ENCODE measurements at regions not wholly inside any gene's neighbourhood (a gene's known extent, or its start where the extent isn't known, plus 50 kb on each side); places are given as distances from the start of the nearest gene placed in this dataset.

DNA sequence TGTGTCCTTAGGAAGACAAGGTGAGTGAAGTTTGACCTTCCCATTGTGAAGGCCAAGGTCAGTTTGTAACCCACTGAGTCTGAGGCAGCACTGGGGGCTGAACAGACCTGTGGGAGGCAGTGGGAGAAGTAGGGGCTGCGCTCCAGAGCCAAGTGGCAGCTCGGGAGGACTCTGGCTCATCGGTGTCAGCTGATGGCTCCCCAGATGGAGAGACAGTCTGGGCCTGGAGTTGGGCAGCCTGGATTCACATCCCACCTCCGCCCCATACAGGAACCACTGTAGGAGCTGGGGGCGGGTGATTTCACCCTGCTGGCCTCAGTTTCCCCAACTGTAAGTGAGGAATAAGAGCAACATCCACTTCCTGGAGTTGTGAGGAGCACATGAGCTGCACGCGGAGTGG, 128.4 kb downstream of the FOXL1 start:
- H3K9me3 Mint-ChIP-seq: peaks cover 6% of the 10 kb centered on the region
- Histone ChIP-seq H3K4me3 (ENCODE audit: low read length) (no peak overlapping the region), H3K9me3 (ENCODE audit: control insufficient read depth, low read length) (no peaks in the 10 kb centered on the region), H3K4me1 (ENCODE audit: control insufficient read depth, insufficient read depth, low read length) (no peaks in the 10 kb centered on the region), H3K27me3 (ENCODE audit: control insufficient read depth, insufficient read depth, low read length, poor library complexity, severe bottlenecking) (no peaks in the 10 kb centered on the region), H3K36me3 (ENCODE audit: control insufficient read depth, insufficient read depth, low read length) (no peaks in the 10 kb centered on the region), H3K27ac (ENCODE audit: low read depth, low read length) (no peak overlapping the region), H3K9ac (ENCODE audit: extremely low read depth, low read length, poor library complexity, severe bottlenecking) (no peak overlapping the region)
- DNase-seq: no peak
- peaks cover 13% of the 10 kb centered on the region for H3K4me1 Mint-ChIP-seq
- H3K4me3 Mint-ChIP-seq: no peak overlapping the region
- WGBS, 2 experiments (ENCODE audit: insufficient coverage in 1 of 2, insufficient read length in 1 of 2): 95 to 100% methylated on average over 5 to 7 of the region's 7 CpGs
- no peaks in the 10 kb centered on the region for H3K36me3 Mint-ChIP-seq (ENCODE audit: low read depth)
- H3K27ac Mint-ChIP-seq: no peak overlapping the region
- peaks cover 12% of the 10 kb centered on the region for H3K27me3 Mint-ChIP-seq (ENCODE audit: insufficient read depth)
- TF ChIP-seq, protein P1, sequence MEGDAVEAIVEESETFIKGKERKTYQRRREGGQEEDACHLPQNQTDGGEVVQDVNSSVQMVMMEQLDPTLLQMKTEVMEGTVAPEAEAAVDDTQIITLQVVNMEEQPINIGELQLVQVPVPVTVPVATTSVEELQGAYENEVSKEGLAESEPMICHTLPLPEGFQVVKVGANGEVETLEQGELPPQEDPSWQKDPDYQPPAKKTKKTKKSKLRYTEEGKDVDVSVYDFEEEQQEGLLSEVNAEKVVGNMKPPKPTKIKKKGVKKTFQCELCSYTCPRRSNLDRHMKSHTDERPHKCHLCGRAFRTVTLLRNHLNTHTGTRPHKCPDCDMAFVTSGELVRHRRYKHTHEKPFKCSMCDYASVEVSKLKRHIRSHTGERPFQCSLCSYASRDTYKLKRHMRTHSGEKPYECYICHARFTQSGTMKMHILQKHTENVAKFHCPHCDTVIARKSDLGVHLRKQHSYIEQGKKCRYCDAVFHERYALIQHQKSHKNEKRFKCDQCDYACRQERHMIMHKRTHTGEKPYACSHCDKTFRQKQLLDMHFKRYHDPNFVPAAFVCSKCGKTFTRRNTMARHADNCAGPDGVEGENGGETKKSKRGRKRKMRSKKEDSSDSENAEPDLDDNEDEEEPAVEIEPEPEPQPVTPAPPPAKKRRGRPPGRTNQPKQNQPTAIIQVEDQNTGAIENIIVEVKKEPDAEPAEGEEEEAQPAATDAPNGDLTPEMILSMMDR (conservative IDR thresholded peaks at IDR 0.05): no peak

DNA sequence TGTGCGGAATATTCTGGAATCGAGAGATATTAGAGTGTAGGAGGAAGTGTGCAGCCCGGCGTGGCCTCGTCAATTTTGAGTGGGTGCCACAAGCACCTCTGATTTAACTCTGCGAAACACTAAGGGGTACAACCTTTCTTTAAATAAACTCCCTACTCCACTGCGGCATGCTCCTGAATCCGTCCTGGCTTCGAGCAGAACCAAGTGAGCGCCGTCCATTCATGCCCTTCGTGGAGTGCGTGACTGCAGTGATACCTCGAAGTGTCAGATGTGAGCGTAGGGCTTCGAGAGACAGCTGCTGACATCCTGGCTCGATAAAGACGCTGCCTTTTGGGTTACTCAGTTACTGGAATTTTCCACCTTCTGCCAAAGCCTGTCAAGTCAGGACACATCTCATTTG, 128.8 kb downstream of the FOXL1 start:
- H3K27me3 Mint-ChIP-seq (ENCODE audit: insufficient read depth): peaks cover 12% of the 10 kb centered on the region
- peaks cover 13% of the 10 kb centered on the region for H3K4me1 Mint-ChIP-seq
- peaks cover 6% of the 10 kb centered on the region for H3K9me3 Mint-ChIP-seq
- H3K36me3 Mint-ChIP-seq (ENCODE audit: low read depth): no peaks in the 10 kb centered on the region
- H3K4me3 Mint-ChIP-seq: no peak overlapping the region
- TF ChIP-seq, protein P1 (conservative IDR thresholded peaks at IDR 0.05): no peak
- Histone ChIP-seq H3K9ac (ENCODE audit: extremely low read depth, low read length, poor library complexity, severe bottlenecking) (no peak overlapping the region), H3K36me3 (ENCODE audit: control insufficient read depth, insufficient read depth, low read length) (no peaks in the 10 kb centered on the region), H3K27ac (ENCODE audit: low read depth, low read length) (no peak overlapping the region), H3K27me3 (ENCODE audit: control insufficient read depth, insufficient read depth, low read length, poor library complexity, severe bottlenecking) (no peaks in the 10 kb centered on the region), H3K4me1 (ENCODE audit: control insufficient read depth, insufficient read depth, low read length) (no peaks in the 10 kb centered on the region), H3K9me3 (ENCODE audit: control insufficient read depth, low read length) (no peaks in the 10 kb centered on the region), H3K4me3 (ENCODE audit: low read length) (no peak overlapping the region)
- H3K27ac Mint-ChIP-seq: no peak overlapping the region
- WGBS, 2 experiments (ENCODE audit: insufficient coverage in 1 of 2, insufficient read length in 1 of 2): 96 to 97% methylated on average over 18 of the region's 18 CpGs
- no peak for DNase-seq

- Mint-ChIP-seq H3K27me3 (ENCODE audit: insufficient read depth) (peaks cover 12% of the 10 kb centered on the region), H3K4me3 (no peak overlapping the region), H3K27ac (no peak overlapping the region), H3K36me3 (ENCODE audit: low read depth) (no peaks in the 10 kb centered on the region), H3K9me3 (peaks cover 6% of the 10 kb centered on the region), H3K4me1 (peaks cover 13% of the 10 kb centered on the region)
- DNase-seq: no peak
- H3K27ac ChIP-seq (ENCODE audit: low read depth, low read length): no peak overlapping the region
- no peaks in the 10 kb centered on the region for H3K9me3 ChIP-seq (ENCODE audit: control insufficient read depth, low read length)
- no peaks in the 10 kb centered on the region for H3K36me3 ChIP-seq (ENCODE audit: control insufficient read depth, insufficient read depth, low read length)
- H3K27me3 ChIP-seq (ENCODE audit: control insufficient read depth, insufficient read depth, low read length, poor library complexity, severe bottlenecking): no peaks in the 10 kb centered on the region
- TF ChIP-seq, protein P1 (conservative IDR thresholded peaks at IDR 0.05): no peak
- H3K4me3 ChIP-seq (ENCODE audit: low read length): no peak overlapping the region
- no peak overlapping the region for H3K9ac ChIP-seq (ENCODE audit: extremely low read depth, low read length, poor library complexity, severe bottlenecking)
- H3K4me1 ChIP-seq (ENCODE audit: control insufficient read depth, insufficient read depth, low read length): no peaks in the 10 kb centered on the region
- WGBS, 2 experiments (ENCODE audit: insufficient coverage in 1 of 2, insufficient read length in 1 of 2): 92 to 96% methylated on average over 20 of the region's 20 CpGs
These were observed 129.2 kb downstream of the FOXL1 start for GRCh38 chr16:86707581-86707980.

Measured in endodermal cell (in vitro differentiated cells).